Skin of body (tissue), 1 donor: ENCODE measurements at regions not wholly inside any gene's neighbourhood (a gene's known extent, or its start where the extent isn't known, plus 50 kb on each side); places are given as distances from the start of the nearest gene placed in this dataset.
"Not testable (repeated sequence)": the region's sequence is repeated elsewhere in the genome, so short reads cannot be mapped to it uniquely, and the experiment has no call there.

Experiments
- DNase-seq: peaks from one replicate; lab custom pipeline; 2025; lab: John Stamatoyannopoulos, UW

- not testable (repeated sequence) for DNase-seq
Measured at GRCh38 chrX:955168-955781, 257.2 kb downstream of the CRLF2 start.

DNA sequence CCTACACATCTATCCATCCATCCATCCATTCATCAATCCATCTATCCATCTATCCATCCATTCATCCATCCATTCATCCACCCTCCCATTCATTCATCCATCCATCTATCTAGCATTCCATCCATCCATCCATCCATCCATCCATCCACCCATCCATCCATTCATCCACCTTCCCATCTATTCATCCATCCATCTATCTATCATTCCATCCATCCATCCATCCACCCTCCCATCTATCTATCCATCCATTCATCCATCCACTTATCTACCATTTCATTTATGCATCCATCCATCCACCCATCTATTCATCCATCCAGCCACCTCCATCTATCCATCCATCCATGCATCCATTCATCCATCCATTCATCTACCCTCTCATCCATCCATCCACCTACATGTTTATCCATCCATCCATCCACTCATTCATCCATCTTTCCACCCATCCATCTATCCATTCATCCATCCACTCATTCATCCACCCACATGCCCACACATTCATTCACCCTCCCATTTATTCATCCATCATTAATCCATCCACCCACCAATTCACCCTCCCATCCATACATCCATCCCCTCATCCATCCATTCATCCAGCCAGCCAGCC lies 258.5 kb downstream of the CRLF2 start:
- DNase-seq: no peak

GRCh38 chrX:952816-953215 lies 259.6 kb downstream of the CRLF2 start:
- DNase-seq: no peak

DNA sequence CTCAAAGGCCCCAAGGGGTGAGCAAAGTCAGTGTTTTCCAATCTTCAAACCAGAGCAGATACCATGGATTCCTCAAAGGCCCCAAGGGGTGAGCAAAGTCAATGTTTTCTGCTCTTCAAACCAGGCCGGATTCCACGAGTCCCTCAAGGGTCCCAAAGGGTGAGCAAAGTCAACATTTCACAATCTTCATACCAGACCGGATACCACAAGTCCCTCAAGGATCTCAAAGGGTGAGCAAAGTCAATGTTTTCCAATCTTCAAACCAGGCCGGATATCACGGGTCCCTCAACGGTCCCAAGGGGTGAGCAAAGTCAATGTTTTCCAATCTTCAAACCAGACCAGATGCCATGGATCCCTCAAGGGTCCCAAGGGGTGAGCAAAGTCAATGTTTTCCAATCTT lies 265.2 kb downstream of the CRLF2 start:
- DNase-seq: not testable (repeated sequence)

DNA sequence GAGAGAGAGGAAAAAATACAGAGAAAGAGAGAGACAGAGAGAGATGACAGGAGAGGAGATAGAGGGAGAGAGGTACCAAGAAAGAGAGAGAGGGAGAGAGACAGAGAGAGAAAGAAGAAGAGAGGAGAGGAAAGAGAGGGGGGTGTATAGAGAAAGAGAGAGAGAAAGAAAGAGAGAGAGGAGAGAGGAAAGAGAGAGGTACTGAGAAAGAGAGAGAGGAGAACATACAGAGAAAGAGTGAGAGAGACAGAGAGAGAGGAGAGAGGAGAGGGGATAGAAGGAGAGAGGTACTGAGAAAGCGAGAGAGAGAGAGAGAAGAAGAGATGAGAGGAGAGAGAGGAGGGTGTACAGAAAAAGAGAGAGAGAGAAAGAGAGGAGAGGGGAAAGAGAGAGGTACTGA lies 269.4 kb downstream of the CRLF2 start:
- no peak for DNase-seq

GRCh38 chrX:940691-941090 lies 271.8 kb downstream of the CRLF2 start:
- DNase-seq: no peak

DNA sequence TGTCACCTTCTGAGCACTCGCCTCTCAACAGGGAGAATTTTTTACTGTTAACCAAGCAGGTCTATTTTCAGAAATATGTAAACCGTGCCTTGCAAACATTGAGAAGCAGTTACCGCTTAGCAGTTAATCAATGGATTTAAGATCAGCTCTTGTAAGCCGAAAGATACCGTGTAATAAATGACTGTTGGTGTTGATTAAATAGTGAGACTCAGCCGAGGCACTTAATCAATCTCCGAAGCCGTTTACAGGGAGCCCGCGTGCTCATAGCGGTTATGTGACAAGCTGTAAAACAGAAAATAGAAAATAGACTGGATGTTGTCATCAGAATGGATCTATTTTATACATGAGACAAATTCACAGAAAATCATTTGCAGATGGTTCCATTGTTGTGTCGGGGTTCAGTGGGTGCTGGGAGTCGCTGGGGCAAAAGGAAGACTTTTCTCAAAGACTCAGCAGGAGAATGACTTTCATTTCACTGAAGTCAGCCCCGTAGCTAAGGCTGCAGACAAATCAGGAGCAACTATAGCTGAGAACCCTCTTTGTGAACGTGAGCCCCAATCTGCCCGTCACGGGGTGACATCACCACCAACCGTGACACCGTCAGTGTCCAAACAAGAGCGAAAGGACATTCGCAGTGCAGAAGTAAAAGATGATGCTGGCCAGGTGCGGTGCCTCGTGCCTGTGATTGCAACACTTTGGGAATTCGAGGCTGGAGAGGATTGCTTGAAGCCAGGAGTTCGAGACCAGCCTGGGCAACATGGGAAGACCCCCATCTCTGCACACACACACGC lies 275.3 kb downstream of the CRLF2 start:
- DNase-seq: peak; percentile 39

- DNase-seq: no peak
Measured at GRCh38 chrX:933611-934010, 278.8 kb downstream of the CRLF2 start.

GRCh38 chrX:928606-929005 lies 283.8 kb downstream of the CRLF2 start:
- DNase-seq: no peak

- DNase-seq: no peak
Measured at GRCh38 chrX:926991-927390, 285.5 kb downstream of the CRLF2 start.

GRCh38 chrX:926070-926469 lies 286.4 kb downstream of the CRLF2 start:
- no peak for DNase-seq

DNA sequence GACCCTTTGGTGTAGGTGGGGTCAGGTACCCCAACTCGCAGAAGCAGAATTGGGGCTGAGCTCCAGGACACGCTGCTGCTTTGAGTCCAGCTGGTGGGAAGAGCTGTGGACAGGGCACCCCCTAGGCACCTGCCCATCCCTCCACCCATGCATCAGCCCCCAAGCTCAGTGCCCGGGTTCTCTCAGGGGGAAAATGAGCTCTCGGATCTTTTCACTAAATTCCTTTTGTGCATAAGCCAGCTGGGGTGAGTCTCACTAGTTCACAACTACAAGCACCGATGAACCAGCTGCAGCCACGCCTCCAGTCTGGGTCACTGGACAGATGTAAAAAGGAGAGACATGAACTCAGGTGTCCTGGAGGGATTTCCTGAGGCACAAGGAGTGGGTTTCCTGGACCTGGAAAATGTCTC lies 286.8 kb downstream of the CRLF2 start:
- DNase-seq: no peak

DNA sequence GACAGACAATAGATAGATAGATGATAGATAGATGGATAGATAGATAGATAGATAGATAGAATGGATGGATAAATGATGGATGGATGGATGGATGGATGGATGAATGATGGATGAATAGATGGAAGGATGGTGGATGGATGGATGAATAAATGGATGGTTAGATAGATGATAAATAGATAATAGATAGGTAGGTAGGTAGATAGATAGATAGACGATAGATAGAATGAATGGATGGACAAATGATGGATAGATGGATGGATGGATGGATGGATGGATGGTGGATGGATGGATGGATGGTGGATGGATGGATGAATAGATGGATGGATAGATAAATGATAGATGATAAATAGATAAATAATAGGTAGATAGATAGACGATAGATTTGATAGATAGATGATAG lies 287.4 kb downstream of the CRLF2 start:
- DNase-seq: no peak

GRCh38 chrX:924017-924416 lies 288.4 kb downstream of the CRLF2 start:
- DNase-seq: no peak

DNA sequence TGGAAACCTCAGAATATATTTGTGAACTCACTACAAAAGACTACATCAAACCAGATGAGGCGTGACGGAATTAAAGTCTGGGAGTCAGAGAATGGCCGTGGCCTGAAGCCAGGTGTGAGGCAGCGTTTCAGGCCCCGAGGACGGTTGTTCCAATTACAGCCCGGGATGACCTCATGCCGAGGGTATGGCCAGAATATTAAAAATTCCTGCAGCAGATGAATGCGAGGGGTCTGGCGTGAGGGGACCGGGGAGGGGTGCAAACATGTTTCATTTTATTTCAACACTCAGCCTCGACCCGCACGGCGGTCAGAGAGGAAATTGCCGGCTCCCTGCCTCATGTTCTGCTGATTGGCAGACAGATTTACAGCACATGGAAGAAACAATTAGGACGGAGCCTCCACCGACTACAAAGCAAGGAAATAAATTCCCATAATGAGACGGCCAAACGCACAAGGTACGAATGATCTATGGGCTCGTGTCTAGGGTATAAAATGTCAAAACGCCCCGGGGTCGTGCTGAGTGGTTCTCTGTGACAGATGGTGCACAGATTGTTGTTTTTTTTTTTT lies 289.7 kb downstream of the SHOX start:
- DNase-seq: no peak

GRCh38 chrX:916230-916599 lies 285.6 kb downstream of the SHOX start:
- DNase-seq: no peak

- no peak for DNase-seq
Measured at GRCh38 chrX:915427-916229, 285.0 kb downstream of the SHOX start.

DNA sequence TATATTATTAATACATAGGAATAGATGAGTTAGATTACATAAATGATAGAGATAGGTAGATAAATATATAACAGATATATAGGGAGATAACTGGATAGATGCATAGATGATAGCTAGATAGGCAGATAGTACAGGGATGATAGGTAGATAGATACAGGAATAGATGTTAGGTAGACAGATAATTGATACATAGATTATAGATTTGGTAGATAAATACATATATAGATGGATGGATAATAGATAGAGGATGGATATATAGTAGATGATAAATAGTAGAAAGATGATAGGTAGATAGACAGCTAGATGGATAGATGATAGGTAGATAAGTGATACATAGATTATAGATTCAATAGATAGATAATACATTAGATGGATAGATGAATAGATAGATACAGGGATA lies 283.6 kb downstream of the SHOX start:
- DNase-seq: no peak

- DNase-seq: no peak
Measured at GRCh38 chrX:912677-913076, 282.1 kb downstream of the SHOX start.

- not testable (repeated sequence) for DNase-seq
Measured at GRCh38 chrX:909068-909467, 278.5 kb downstream of the SHOX start.

DNA sequence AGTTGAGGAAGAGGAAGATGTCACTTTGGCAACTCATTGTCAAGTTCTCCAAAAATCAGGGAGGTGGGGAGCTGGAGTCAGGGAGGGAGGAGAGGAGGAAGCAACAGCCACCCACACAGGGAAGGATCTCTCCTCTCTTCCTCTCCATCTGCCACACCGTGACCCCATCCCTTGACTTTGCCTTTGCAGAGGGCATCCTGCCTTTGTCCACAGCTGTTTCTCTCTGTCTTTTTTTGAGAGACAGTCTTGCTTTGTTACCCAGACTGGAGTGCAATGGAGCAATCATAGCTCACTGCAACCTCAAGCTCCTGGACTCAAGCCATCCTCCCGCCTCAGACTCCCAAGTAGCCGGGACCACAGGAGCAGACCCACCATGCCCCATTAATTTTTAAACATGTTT lies 276.0 kb downstream of the SHOX start:
- no peak for DNase-seq
